H1 (cell line): ENCODE measurements at regions not wholly inside any gene's neighbourhood (a gene's known extent, or its start where the extent isn't known, plus 50 kb on each side); places are given as distances from the start of the nearest gene placed in this dataset.

ENCODE experiments used
- CTCF ChIA-PET: fragments of 300-600 bp; sonication (Branson Sonifier 250); formaldehyde crosslinking; loops from one replicate; lab custom pipeline; 2021; ENCODE audit not compliant: partially characterized antibody; lab: Charles Lee
- POLR2A ChIA-PET: fragments of 300-600 bp; sonication (Branson Sonifier 250); formaldehyde crosslinking; loops from one replicate; lab custom pipeline; 2021; ENCODE audit warnings: inconsistent platforms; ENCODE audit not compliant: partially characterized antibody; lab: Charles Lee
- DNase-seq, 2 experiments: peaks; one replicate each; pipeline versions ENCODE4 v3.0.0 to v3.0.0-alpha.2; 2010 to 2022; ENCODE audit warnings: low spot score in 2 of 2, low read depth in 1 of 2, mixed read lengths in 1 of 2
- FAIRE-seq: peaks from 2 replicates; lab custom pipeline; 2011; peaks lifted over from hg19 to GRCh38; lab: Jason Lieb, UNC
- H2AFZ ChIP-seq: 2 replicates; pipeline ENCODE4 v1.8.1; 2012; ENCODE audit warnings: low read length, inconsistent platforms
- H2AK5ac ChIP-seq: 2 replicates; pipeline ENCODE4 v1.6.1; 2013; ENCODE audit warnings: low read depth, low read length
- H2BK120ac ChIP-seq: replicated peaks from 2 replicates; pipeline ENCODE3; 2013; ENCODE audit warnings: low read depth, low read length, inconsistent platforms
- H2BK12ac ChIP-seq: 2 replicates; pipeline ENCODE4 v1.6.1; 2013; ENCODE audit warnings: low read depth, low read length
- H2BK15ac ChIP-seq: 2 replicates; pipeline ENCODE4 v1.6.1; 2013; ENCODE audit warnings: low read length
- H2BK20ac ChIP-seq: 2 replicates; pipeline ENCODE4 v1.6.1; 2013; ENCODE audit warnings: low read length
- H2BK5ac ChIP-seq: 2 replicates; pipeline ENCODE4 v1.6.1; 2013; ENCODE audit warnings: low read depth, low read length
- H3K14ac ChIP-seq: 2 replicates; pipeline ENCODE4 v1.6.1; 2013; ENCODE audit warnings: inconsistent platforms; ENCODE audit not compliant: insufficient read length
- H3K18ac ChIP-seq: 2 replicates; pipeline ENCODE4 v1.6.1; 2013; ENCODE audit warnings: low read length; ENCODE audit errors: extremely low read depth
- H3K23ac ChIP-seq: 2 replicates; pipeline ENCODE4 v1.6.1; 2013; ENCODE audit warnings: inconsistent platforms; ENCODE audit not compliant: insufficient read length
- H3K23me2 ChIP-seq: 2 replicates; pipeline ENCODE4 v1.6.1; 2013; ENCODE audit warnings: low read depth, low read length
- H3K27ac ChIP-seq: 2 replicates; pipeline ENCODE4 v1.6.1; 2011; ENCODE audit warnings: low read depth, low read length, inconsistent platforms
- H3K27me3 ChIP-seq, 4 experiments: replicated peaks in 1 of 4; 1 replicate in 1 of 4; 2 replicates in 3 of 4; pipeline versions ENCODE4 v1.6.1 to v1.8.1; 2011 to 2013; ENCODE audit warnings: low read length in 3 of 4, mild to moderate bottlenecking in 3 of 4, inconsistent platforms in 2 of 4, mixed read lengths in 2 of 4, moderate library complexity in 1 of 4; ENCODE audit not compliant: control insufficient read depth in 3 of 4, insufficient read depth in 3 of 4; ENCODE audit errors: extremely low read depth in 1 of 4
- H3K36me3 ChIP-seq, 4 experiments: 2 replicates each; pipeline versions ENCODE4 v1.6.1 to v1.8.1; 2011 to 2013; ENCODE audit warnings: mild to moderate bottlenecking in 4 of 4, low read length in 3 of 4, moderate library complexity in 2 of 4, control low read depth in 1 of 4, inconsistent platforms in 1 of 4; ENCODE audit not compliant: insufficient read depth in 4 of 4, control insufficient read depth in 2 of 4
- H3K4ac ChIP-seq: replicated peaks from 2 replicates; pipeline ENCODE3; 2013; ENCODE audit warnings: low read length, low read depth, mixed read lengths, inconsistent platforms; ENCODE audit not compliant: insufficient read length
- H3K4me1 ChIP-seq, 4 experiments: replicated peaks in 1 of 4; 1 replicate in 1 of 4; 2 replicates in 3 of 4; pipeline versions ENCODE4 v1.6.1 to v1.8.1; 2011 to 2013; ENCODE audit warnings: low read length in 3 of 4, inconsistent platforms in 2 of 4, mixed read lengths in 1 of 4; ENCODE audit not compliant: insufficient read depth in 4 of 4, control insufficient read depth in 3 of 4
- H3K4me2 ChIP-seq, 2 experiments: 2 replicates each; pipeline versions ENCODE4 v1.6.1 to v1.8.1; 2011 to 2013; ENCODE audit warnings: low read depth in 2 of 2, low read length in 2 of 2, control low read depth in 1 of 2, inconsistent platforms in 1 of 2, mild to moderate bottlenecking in 1 of 2; ENCODE audit not compliant: insufficient read depth in 1 of 2
- H3K4me3 ChIP-seq, 4 experiments: fragments of 200-600, 300-600 bp in 1 of 4; sonication (generic), shearing (Covaris generic), sonication (Bioruptor Twin) in 1 of 4; 2 replicates each; pipeline versions ENCODE4 v1.5.1 to v1.8.1; 2011 to 2016; ENCODE audit warnings: low read length in 4 of 4, low read depth in 3 of 4, control low read depth in 2 of 4, inconsistent platforms in 2 of 4, mild to moderate bottlenecking in 2 of 4, mixed read lengths in 1 of 4, moderate library complexity in 1 of 4; ENCODE audit not compliant: insufficient read depth in 2 of 4; ENCODE audit errors: extremely low read depth in 1 of 4
- H3K56ac ChIP-seq: replicated peaks from 2 replicates; pipeline ENCODE3; 2013; ENCODE audit warnings: low read depth, mild to moderate bottlenecking, mixed read lengths, low read length, inconsistent platforms; ENCODE audit not compliant: insufficient read length
- H3K79me1 ChIP-seq: 2 replicates; pipeline ENCODE4 v1.6.1; 2013; ENCODE audit warnings: low read depth, low read length, control low read depth
- H3K79me2 ChIP-seq, 2 experiments: 2 replicates each; pipeline versions ENCODE4 v1.6.1 to v1.8.1; 2012 to 2013; ENCODE audit warnings: low read length in 2 of 2, mild to moderate bottlenecking in 2 of 2, inconsistent platforms in 1 of 2; ENCODE audit not compliant: insufficient read depth in 2 of 2, control insufficient read depth in 1 of 2
- H3K9ac ChIP-seq, 4 experiments: replicated peaks in 1 of 4; 1 replicate in 1 of 4; 2 replicates in 3 of 4; pipeline versions ENCODE4 v1.6.1 to v1.8.1; 2011 to 2013; ENCODE audit warnings: low read depth in 3 of 4, low read length in 3 of 4, control low read depth in 2 of 4, mild to moderate bottlenecking in 2 of 4, moderate library complexity in 2 of 4, inconsistent platforms in 1 of 4; ENCODE audit errors: extremely low read depth in 1 of 4
- H3K9me3 ChIP-seq, 2 experiments: 2 replicates each; pipeline versions ENCODE4 v1.6.1 to v1.8.1; 2012 to 2013; ENCODE audit warnings: mild to moderate bottlenecking in 2 of 2, moderate library complexity in 2 of 2, control low read depth in 1 of 2, inconsistent platforms in 1 of 2, low read depth in 1 of 2, low read length in 1 of 2, mixed read lengths in 1 of 2; ENCODE audit not compliant: insufficient read depth in 2 of 2
- H4K20me1 ChIP-seq, 2 experiments: replicated peaks in 1 of 2; 2 replicates each; pipeline versions ENCODE3 to v1.8.1; 2011 to 2013; ENCODE audit warnings: inconsistent platforms in 2 of 2, low read length in 2 of 2, mild to moderate bottlenecking in 1 of 2; ENCODE audit not compliant: insufficient read depth in 2 of 2, control insufficient read depth in 1 of 2
- H4K5ac ChIP-seq: 2 replicates; pipeline ENCODE4 v1.6.1; 2013; ENCODE audit warnings: low read length, low read depth, mixed read lengths, inconsistent platforms; ENCODE audit not compliant: insufficient read length
- H4K8ac ChIP-seq: 2 replicates; pipeline ENCODE4 v1.8.0; 2013; ENCODE audit warnings: mild to moderate bottlenecking, moderate library complexity, low read length, inconsistent platforms; ENCODE audit not compliant: insufficient read depth; ENCODE audit errors: extremely low read depth
- H4K91ac ChIP-seq: replicated peaks from 2 replicates; pipeline ENCODE3; 2013; ENCODE audit warnings: low read length, mixed read lengths, inconsistent platforms; ENCODE audit not compliant: insufficient read length
- CHD1 ChIP-seq: IDR thresholded peaks from 2 replicates; pipeline ENCODE4 v1.6.1; 2012; ENCODE audit warnings: low read depth, low read length, improper control_type of control experiment
- CHD2 ChIP-seq: IDR thresholded peaks from 2 replicates; pipeline ENCODE4 v1.6.1; 2012; ENCODE audit warnings: low read length, improper control_type of control experiment
- KDM1A ChIP-seq: fragments of 200-600, 300-600 bp; sonication (generic); IDR thresholded peaks from 2 replicates; pipeline ENCODE4 v1.7.1; 2016; ENCODE audit warnings: mild to moderate bottlenecking, low read length, borderline replicate concordance
- MAFK ChIP-seq: IDR thresholded peaks from 2 replicates; pipeline ENCODE4 v1.6.1; 2012; ENCODE audit warnings: low read depth, mild to moderate bottlenecking, improper control_type of control experiment, low read length
- POLR2AphosphoS5 ChIP-seq: IDR thresholded peaks from 2 replicates; pipeline ENCODE4 v1.6.1; 2011; ENCODE audit warnings: low read depth, low read length
- RAD21 ChIP-seq, 2 experiments: IDR thresholded peaks in 1 of 2; conservative IDR thresholded peaks in 1 of 2; 2 replicates each; pipeline ENCODE4 v1.6.1; 2011; ENCODE audit warnings: low read depth in 2 of 2, low read length in 2 of 2, improper control_type of control experiment in 1 of 2, inconsistent platforms in 1 of 2, mild to moderate bottlenecking in 1 of 2, moderate library complexity in 1 of 2
- RFX5 ChIP-seq: IDR thresholded peaks from 2 replicates; pipeline ENCODE4 v1.6.1; 2011; ENCODE audit warnings: low read depth, low read length, improper control_type of control experiment, borderline replicate concordance
- SP2 ChIP-seq: IDR thresholded peaks from 2 replicates; pipeline ENCODE4 v1.6.1; 2012; ENCODE audit warnings: mild to moderate bottlenecking, low read length, inconsistent platforms
- TBP ChIP-seq: IDR thresholded peaks from 2 replicates; pipeline ENCODE4 v1.6.1; 2011; ENCODE audit warnings: low read depth, low read length, improper control_type of control experiment
- WGBS, 2 experiments: shearing (Covaris generic) in 1 of 2; methylation state at CpG; one replicate each; pipeline versions ENCODE4 v1.1.6 to v1.1.7; 2013 to 2015; ENCODE audit warnings: low lambda C conversion rate in 2 of 2, mixed read lengths in 2 of 2, inconsistent platforms in 1 of 2, low coverage in 1 of 2, missing lambda C conversion rate in 1 of 2; ENCODE audit not compliant: insufficient replicate concordance in 2 of 2, insufficient coverage in 1 of 2, insufficient read length in 1 of 2; ENCODE audit errors: extremely low coverage in 1 of 2, missing lambda C conversion rate in 1 of 2; 5-methylcytosine and 5-hydroxymethylcytosine counted together
- TF ChIP-seq, protein P1 (sequence below): IDR thresholded peaks from 2 replicates; pipeline ENCODE4 v1.6.1; 2012; ENCODE audit warnings: inconsistent platforms

DNA sequence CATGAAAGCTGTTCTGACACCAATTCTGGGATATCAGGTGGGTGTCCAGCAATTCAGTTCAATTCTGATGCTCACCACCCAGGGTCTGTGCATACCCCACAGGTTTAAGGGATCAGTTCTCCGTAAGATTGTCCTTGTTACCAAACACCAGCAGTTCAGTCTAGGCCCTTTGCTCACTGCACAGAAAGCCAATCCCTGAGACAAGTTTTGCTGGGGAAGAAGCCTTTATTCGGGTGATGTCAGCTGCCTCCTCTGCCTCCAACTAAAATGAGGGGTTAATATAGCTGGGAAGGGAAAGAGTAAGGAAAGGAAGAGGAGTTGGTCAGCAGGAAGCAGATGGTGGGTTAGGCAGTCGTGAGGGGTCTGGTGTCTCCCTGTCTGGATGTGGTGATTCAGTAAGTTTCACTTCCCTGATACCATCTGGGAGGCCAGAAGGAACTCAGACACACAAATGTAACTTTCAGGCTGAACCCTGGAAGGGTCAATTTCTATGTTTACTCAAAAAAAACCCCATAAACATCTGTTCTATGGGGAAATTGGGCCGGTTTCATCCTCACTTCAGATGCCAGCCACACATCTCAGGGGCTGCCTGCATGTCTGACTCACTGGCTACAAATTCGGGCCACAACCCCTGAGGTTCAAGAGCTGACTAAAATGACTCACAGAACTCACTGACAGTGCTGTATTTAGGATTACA, 83.3 kb upstream of the PGBD5 start:
- H3K27ac ChIP-seq: no peak overlapping the region
- no peaks in the 10 kb centered on the region for H4K20me1 ChIP-seq
- no peak overlapping the region for H3K23ac ChIP-seq
- no peak overlapping the region for H3K4ac ChIP-seq
- H4K5ac ChIP-seq: no peak overlapping the region
- H3K4me1 ChIP-seq: no peaks in the 10 kb centered on the region
- WGBS, 2 experiments: 85% methylated on average over 5 of the region's 5 CpGs; no CpG with 5 or more reads in 1 of the 2 experiments
- no peak overlapping the region for H2BK120ac ChIP-seq
- H2BK20ac ChIP-seq: no peak overlapping the region
- H3K79me1 ChIP-seq: no peaks in the 10 kb centered on the region
- ChIA-PET POLR2A (no interaction called here), CTCF (interaction anchor here (0.7 kb wide), 1 partner anchor 289 kb away, joined by 3 read pairs; no protein-coding TSS in a partner anchor)
- no peak overlapping the region for H3K9ac ChIP-seq
- no peak overlapping the region for H3K4me2 ChIP-seq
- no peaks in the 10 kb centered on the region for H3K27me3 ChIP-seq
- no peak overlapping the region for H3K18ac ChIP-seq
- H2AFZ ChIP-seq: no peak overlapping the region
- H2BK15ac ChIP-seq: no peak overlapping the region
- no peak overlapping the region for H2BK5ac ChIP-seq
- no peak for DNase-seq
- no peaks in the 10 kb centered on the region for H3K23me2 ChIP-seq
- H3K9me3 ChIP-seq: peaks cover 0 to 3% of the 10 kb centered on the region in 2 experiments; a peak in 1 of 4 replicates
- H3K36me3 ChIP-seq: no peaks in the 10 kb centered on the region
- H2BK12ac ChIP-seq: no peak overlapping the region
- H3K4me3 ChIP-seq: no peak overlapping the region
- no peak overlapping the region for H3K14ac ChIP-seq
- no peak overlapping the region for H2AK5ac ChIP-seq
- no peak overlapping the region for H4K8ac ChIP-seq
- H4K91ac ChIP-seq: no peak overlapping the region
- no peak for FAIRE-seq
- no peaks in the 10 kb centered on the region for H3K79me2 ChIP-seq
- H3K56ac ChIP-seq: no peak overlapping the region
- TF ChIP-seq CHD1 (no peak), TBP (no peak), KDM1A (no peak), CHD2 (no peak), SP2 (no peak), RAD21 (IDR thresholded peaks at IDR 0.05 in 1 of 2, conservative IDR thresholded peaks at IDR 0.05 in 1 of 2; ENCODE audit: low read depth in 2 of 2, low read length in 2 of 2) (no peak), MAFK (no peak), RFX5 (no peak), POLR2AphosphoS5 (no peak)
- TF ChIP-seq, protein P1, sequence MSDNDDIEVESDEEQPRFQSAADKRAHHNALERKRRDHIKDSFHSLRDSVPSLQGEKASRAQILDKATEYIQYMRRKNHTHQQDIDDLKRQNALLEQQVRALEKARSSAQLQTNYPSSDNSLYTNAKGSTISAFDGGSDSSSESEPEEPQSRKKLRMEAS: no peak
